Lung (tissue), 11 donors: ENCODE measurements at regions not wholly inside any gene's neighbourhood (a gene's known extent, or its start where the extent isn't known, plus 50 kb on each side); places are given as distances from the start of the nearest gene placed in this dataset.

Experiments
- ATAC-seq: fragments of 200-7000 bp; cut with Tn5 transposase; one replicate; pipeline ENCODE4 v1.9.1; 2020; ENCODE audit warnings: moderate number of reproducible peaks; ENCODE audit not compliant: insufficient read depth, low FRiP score
- DNase-seq, 3 donors: peaks; one replicate each; pipeline ENCODE4 v3.0.0-alpha.2; 2013 to 2017
- H3K27ac ChIP-seq, 2 donors: one replicate each; pipeline ENCODE4 v1.5.1; 2013; ENCODE audit warnings: mild to moderate bottlenecking in 2 of 2, moderate library complexity in 2 of 2, control low read depth in 1 of 2, inconsistent platforms in 1 of 2, low read depth in 1 of 2, low read length in 1 of 2
- H3K27me3 ChIP-seq, 3 donors: one replicate each; pipeline ENCODE4 v1.5.1; 2013; ENCODE audit warnings: low read length in 2 of 3; ENCODE audit not compliant: control insufficient read depth in 3 of 3, insufficient read depth in 3 of 3
- H3K36me3 ChIP-seq, 4 donors: one replicate each; pipeline ENCODE4 v1.5.1; 2013; ENCODE audit warnings: low read length in 4 of 4, mild to moderate bottlenecking in 1 of 4, moderate library complexity in 1 of 4; ENCODE audit not compliant: control insufficient read depth in 4 of 4, insufficient read depth in 4 of 4
- H3K4me1 ChIP-seq, 5 donors: one replicate each; pipeline ENCODE4 v1.5.1; 2013; ENCODE audit warnings: low read length in 5 of 5, mild to moderate bottlenecking in 2 of 5, moderate library complexity in 1 of 5; ENCODE audit not compliant: control insufficient read depth in 5 of 5, insufficient read depth in 5 of 5
- H3K4me3 ChIP-seq: one replicate; pipeline ENCODE4 v1.5.1; 2013; ENCODE audit warnings: mild to moderate bottlenecking, control low read depth, moderate library complexity
- H3K9ac ChIP-seq, 2 donors: one replicate each; pipeline ENCODE4 v1.5.1; 2013; ENCODE audit warnings: low read length in 2 of 2, control low read depth in 1 of 2; ENCODE audit not compliant: insufficient read depth in 1 of 2
- H3K9me3 ChIP-seq, 4 donors: one replicate each; pipeline ENCODE4 v1.5.1; 2013; ENCODE audit warnings: low read length in 3 of 4, mild to moderate bottlenecking in 1 of 4, moderate library complexity in 1 of 4; ENCODE audit not compliant: control insufficient read depth in 4 of 4, insufficient read depth in 3 of 4
- WGBS, 2 donors: extraction: QIAGEN DNeasy Blood & Tissue Kit; methylation state at CpG; one replicate each; pipeline ENCODE4 v1.1.7; 2013; 5-methylcytosine and 5-hydroxymethylcytosine counted together
- TF ChIP-seq, protein P1 (sequence below): IDR thresholded peaks from 2 replicates; pipeline ENCODE4 v1.5.1; 2012; ENCODE audit warnings: mild to moderate bottlenecking; ENCODE audit errors: control extremely low read depth, extremely low read depth
- donor health status: control.
- donor health status: control.
- donor health status: Bipolar disorder and iron deficiency.
- donor health status: healthy.
- donor health status: DM: yes; HTN: yes; CAD: no.

DNA sequence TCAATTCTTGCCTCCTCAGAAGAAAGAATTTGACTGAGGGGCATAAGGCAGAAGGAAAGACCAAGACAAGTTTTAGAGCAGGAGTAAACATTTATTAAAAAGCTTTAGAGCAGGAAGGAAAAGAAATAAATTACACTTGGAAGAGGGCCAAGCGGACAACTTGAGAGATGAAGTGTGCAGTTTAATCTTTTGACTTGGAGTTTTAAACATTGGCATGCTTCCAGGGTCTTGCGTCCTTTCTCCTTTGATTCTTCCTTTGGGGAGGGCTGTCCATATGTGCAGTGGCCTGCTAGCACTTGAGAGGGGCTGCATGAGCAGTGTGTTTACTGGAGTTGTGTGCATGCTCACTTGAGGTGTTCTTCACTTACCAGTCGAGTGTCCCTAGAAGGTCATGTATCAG, 275.8 kb upstream of the IL1RAPL1 start:
- WGBS, 2 donors, result 40 to 49% methylated on average over 3 of the region's 3 CpGs
- peak; percentile 79 to 94 (median 93) for DNase-seq
- H3K27ac ChIP-seq, result no peak overlapping the region

DNA sequence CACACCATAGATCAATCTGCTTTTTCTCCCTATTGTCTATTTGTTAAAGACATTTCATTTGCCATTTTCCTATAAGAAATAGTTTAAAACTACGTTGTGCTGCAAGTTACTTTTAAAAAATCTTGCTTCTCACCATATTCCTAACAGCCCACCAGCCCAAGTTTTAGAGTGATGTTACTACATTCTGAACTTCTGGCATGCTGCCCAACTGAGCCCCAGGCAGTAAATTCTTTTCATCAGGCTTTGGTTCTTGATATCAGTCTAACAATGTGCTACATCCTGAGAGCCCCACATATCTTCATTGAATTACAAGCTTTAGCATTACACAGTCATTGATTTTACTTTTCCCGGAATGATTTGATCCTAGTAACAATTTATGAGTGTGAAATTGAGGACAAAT, 283.8 kb upstream of the IL1RAPL1 start:
- WGBS, 2 donors, result 59 to 81% methylated on average over 2 of the region's 2 CpGs
- Histone ChIP-seq H3K9me3 (peaks cover 0 to 2% (median 0%) of the 10 kb centered on the region in 4 donors), H3K4me1 (no peaks in the 10 kb centered on the region), H3K27ac (no peak overlapping the region), H3K9ac (no peak overlapping the region), H3K4me3 (no peak overlapping the region), H3K36me3 (no peaks in the 10 kb centered on the region), H3K27me3 (no peaks in the 10 kb centered on the region)
- ATAC-seq, result no peak
- TF ChIP-seq, protein P1, sequence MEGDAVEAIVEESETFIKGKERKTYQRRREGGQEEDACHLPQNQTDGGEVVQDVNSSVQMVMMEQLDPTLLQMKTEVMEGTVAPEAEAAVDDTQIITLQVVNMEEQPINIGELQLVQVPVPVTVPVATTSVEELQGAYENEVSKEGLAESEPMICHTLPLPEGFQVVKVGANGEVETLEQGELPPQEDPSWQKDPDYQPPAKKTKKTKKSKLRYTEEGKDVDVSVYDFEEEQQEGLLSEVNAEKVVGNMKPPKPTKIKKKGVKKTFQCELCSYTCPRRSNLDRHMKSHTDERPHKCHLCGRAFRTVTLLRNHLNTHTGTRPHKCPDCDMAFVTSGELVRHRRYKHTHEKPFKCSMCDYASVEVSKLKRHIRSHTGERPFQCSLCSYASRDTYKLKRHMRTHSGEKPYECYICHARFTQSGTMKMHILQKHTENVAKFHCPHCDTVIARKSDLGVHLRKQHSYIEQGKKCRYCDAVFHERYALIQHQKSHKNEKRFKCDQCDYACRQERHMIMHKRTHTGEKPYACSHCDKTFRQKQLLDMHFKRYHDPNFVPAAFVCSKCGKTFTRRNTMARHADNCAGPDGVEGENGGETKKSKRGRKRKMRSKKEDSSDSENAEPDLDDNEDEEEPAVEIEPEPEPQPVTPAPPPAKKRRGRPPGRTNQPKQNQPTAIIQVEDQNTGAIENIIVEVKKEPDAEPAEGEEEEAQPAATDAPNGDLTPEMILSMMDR, result no peak
- peak in 2 of 3 donors; percentile 23 to 34 for DNase-seq

More for the DNA sequence above, 275.8 kb upstream of the IL1RAPL1 start:
- H3K4me3 ChIP-seq, result no peak overlapping the region
- no peak overlapping the region for H3K9ac ChIP-seq
- ATAC-seq, result no peak
- H3K4me1 ChIP-seq, result peaks cover 0 to 4% (median 0%) of the 10 kb centered on the region in 5 donors
- TF ChIP-seq, protein P1, result no peak
- peaks cover 0 to 7% (median 1%) of the 10 kb centered on the region in 4 donors for H3K9me3 ChIP-seq
- H3K27me3 ChIP-seq, result no peaks in the 10 kb centered on the region
- H3K36me3 ChIP-seq, result no peaks in the 10 kb centered on the region

DNA sequence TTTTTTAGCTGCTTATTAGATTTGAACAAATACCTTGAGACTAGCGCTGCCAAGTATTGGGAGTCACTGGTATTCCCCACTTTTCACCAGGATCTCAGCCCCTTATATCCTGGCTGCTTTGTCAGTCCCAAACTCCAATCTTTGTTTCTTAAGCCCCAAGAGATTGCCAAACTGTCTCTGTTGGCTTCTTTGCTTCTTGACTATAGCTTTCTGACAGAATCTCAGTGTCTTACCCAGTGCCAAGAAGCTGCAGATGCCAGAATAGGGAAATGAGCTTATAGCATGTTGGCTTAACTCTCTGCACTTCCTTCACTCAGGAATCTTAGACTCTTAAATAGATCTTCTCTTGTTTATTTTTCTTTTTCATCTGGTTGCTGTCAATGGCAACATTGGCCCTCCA, 297.5 kb upstream of the DCAF8L1 start:
- DNase-seq, result peak in 2 of 3 donors; percentile 20 to 31
- H3K27me3 ChIP-seq, result peaks cover 0 to 2% (median 0%) of the 10 kb centered on the region in 3 donors
- no peak overlapping the region for H3K4me3 ChIP-seq
- no peaks in the 10 kb centered on the region for H3K4me1 ChIP-seq
- no peak overlapping the region for H3K27ac ChIP-seq
- no peaks in the 10 kb centered on the region for H3K36me3 ChIP-seq
- ATAC-seq, result no peak
- TF ChIP-seq, protein P1, result no peak
- H3K9ac ChIP-seq, result no peak overlapping the region
- WGBS, 2 donors, result 74 to 100% methylated on average over 1 of the region's 1 CpG
- no peaks in the 10 kb centered on the region for H3K9me3 ChIP-seq

DNA sequence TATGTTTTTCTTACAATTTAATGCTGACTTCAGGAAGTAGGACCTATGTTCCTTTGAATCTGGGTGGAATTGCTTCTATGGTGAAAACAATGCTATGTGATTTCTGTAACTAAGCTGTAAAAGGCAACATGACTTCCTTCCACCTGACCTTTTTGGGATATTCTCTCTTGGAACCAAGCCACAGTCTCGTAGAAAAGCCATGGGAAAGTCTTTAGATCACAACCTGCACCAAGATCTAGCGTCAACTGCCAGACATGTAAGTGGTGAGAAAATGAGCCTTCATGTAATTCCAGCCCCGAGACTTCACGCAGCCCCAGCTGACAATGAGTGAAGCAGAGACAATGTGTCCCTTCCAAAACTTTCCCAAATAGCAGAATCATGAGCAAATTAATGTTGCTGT, 297.0 kb upstream of the DCAF8L1 start:
- Histone ChIP-seq H3K27ac (no peak overlapping the region), H3K9me3 (no peaks in the 10 kb centered on the region), H3K9ac (no peak overlapping the region), H3K4me3 (no peak overlapping the region), H3K36me3 (no peaks in the 10 kb centered on the region), H3K4me1 (no peaks in the 10 kb centered on the region), H3K27me3 (peaks cover 0 to 2% (median 0%) of the 10 kb centered on the region in 3 donors)
- 60 to 75% methylated on average over 4 of the region's 4 CpGs for WGBS, 2 donors
- DNase-seq, result peak in 1 of 3 donors; percentile 3
- TF ChIP-seq, protein P1, result no peak
- no peak for ATAC-seq
